WTC11 (cell line): ENCODE measurements at regions not wholly inside any gene's neighbourhood (a gene's known extent, or its start where the extent isn't known, plus 50 kb on each side); places are given as distances from the start of the nearest gene placed in this dataset.

Experiments
- ATAC-seq: fragments of 200-7000 bp; cut with Tn5 transposase; 2 replicates; pipeline ENCODE4 v1.10.0; 2021; ENCODE audit warnings: mild to moderate bottlenecking, moderate library complexity
- CTCF ChIA-PET: fragments of 300-600 bp; sonication (Branson Sonifier 250); formaldehyde crosslinking; loops from one replicate; lab custom pipeline; 2021; ENCODE audit warnings: antibody characterized with exemption; lab: Charles Lee
- POLR2A ChIA-PET: fragments of 350-600 bp; sonication (Branson Sonifier 250); formaldehyde crosslinking; loops from one replicate; lab custom pipeline; 2021; ENCODE audit warnings: antibody characterized with exemption; lab: Charles Lee
- DNase-seq: peaks from one replicate; pipeline ENCODE4 v3.0.0; 2021; ENCODE audit warnings: low spot score
- H3K27ac Mint-ChIP-seq: 2 replicates; pipeline ENCODE4 v1.8.0; 2021; ENCODE audit warnings: mixed read lengths
- H3K27me3 Mint-ChIP-seq: 2 replicates; pipeline ENCODE4 v1.8.0; 2021; ENCODE audit warnings: low read depth, mild to moderate bottlenecking, moderate library complexity, mixed read lengths
- H3K36me3 Mint-ChIP-seq: 2 replicates; pipeline ENCODE4 v1.8.0; 2021; ENCODE audit warnings: mixed read lengths
- H3K4me1 Mint-ChIP-seq: 2 replicates; pipeline ENCODE4 v1.8.0; 2022; ENCODE audit warnings: mixed read lengths
- H3K4me3 Mint-ChIP-seq: 2 replicates; pipeline ENCODE4 v1.8.0; 2021; ENCODE audit warnings: mild to moderate bottlenecking, moderate library complexity, mixed read lengths
- H3K9me3 Mint-ChIP-seq: 2 replicates; pipeline ENCODE4 v1.8.0; 2021; ENCODE audit warnings: mixed read lengths
- ATF1 ChIP-seq: sonication (generic); formaldehyde crosslinking; IDR thresholded peaks from 2 replicates; pipeline ENCODE4 v1.8.1; 2023; ENCODE audit warnings: mild to moderate bottlenecking, moderate library complexity, missing genetic modification reagents
- ATF6 ChIP-seq: sonication (generic); formaldehyde crosslinking; IDR thresholded peaks from 2 replicates; pipeline ENCODE4 v1.8.1; 2023; ENCODE audit warnings: mild to moderate bottlenecking, missing genetic modification reagents
- CTCF ChIP-seq: fragments of 200-600 bp; IDR thresholded peaks from 2 replicates; pipeline ENCODE4 v1.8.0; 2022; ENCODE audit warnings: antibody characterized with exemption
- E2F1 ChIP-seq: sonication (generic); formaldehyde crosslinking; IDR thresholded peaks from 2 replicates; pipeline ENCODE4 v1.8.0; 2022; ENCODE audit warnings: mild to moderate bottlenecking, missing genetic modification reagents
- GRHL2 ChIP-seq: fragments of 250-450 bp; sonication (Bioruptor Pico); IDR thresholded peaks from 2 replicates; pipeline ENCODE4 v1.8.0; 2022; ENCODE audit warnings: mild to moderate bottlenecking, moderate library complexity; ENCODE audit not compliant: insufficient replicate concordance, severe bottlenecking
- IRF1 ChIP-seq: sonication (generic); formaldehyde crosslinking; IDR thresholded peaks from 2 replicates; pipeline ENCODE4 v1.8.0; 2023; ENCODE audit warnings: missing genetic modification reagents
- KAT7 ChIP-seq: sonication (generic); formaldehyde crosslinking; IDR thresholded peaks from 2 replicates; pipeline ENCODE4 v1.8.1; 2023; ENCODE audit warnings: missing genetic modification reagents, mild to moderate bottlenecking, borderline replicate concordance
- NFYB ChIP-seq: sonication (generic); formaldehyde crosslinking; conservative IDR thresholded peaks from 2 replicates; pipeline ENCODE4 v1.8.0; 2022; ENCODE audit warnings: low read depth, missing genetic modification reagents
- NR3C1 ChIP-seq: sonication (generic); formaldehyde crosslinking; conservative IDR thresholded peaks from 2 replicates; pipeline ENCODE4 v1.8.1; 2023; ENCODE audit warnings: low read depth, mild to moderate bottlenecking, missing genetic modification reagents
- PRDM15 ChIP-seq: sonication (generic); formaldehyde crosslinking; IDR thresholded peaks from 2 replicates; pipeline ENCODE4 v1.8.0; 2022; ENCODE audit warnings: missing genetic modification reagents
- RELA ChIP-seq: sonication (generic); formaldehyde crosslinking; IDR thresholded peaks from 2 replicates; pipeline ENCODE4 v1.8.1; 2022; ENCODE audit warnings: missing genetic modification reagents, mild to moderate bottlenecking, borderline replicate concordance
- STAT6 ChIP-seq: sonication (generic); formaldehyde crosslinking; conservative IDR thresholded peaks from 2 replicates; pipeline ENCODE4 v1.8.1; 2023; ENCODE audit warnings: mild to moderate bottlenecking, low read depth, missing genetic modification reagents, moderate library complexity
- TP53 ChIP-seq: sonication (generic); formaldehyde crosslinking; IDR thresholded peaks from 2 replicates; pipeline ENCODE4 v1.8.1; 2023; ENCODE audit warnings: mild to moderate bottlenecking, missing genetic modification reagents
- ZNF219 ChIP-seq: sonication (generic); formaldehyde crosslinking; IDR thresholded peaks from 2 replicates; pipeline ENCODE4 v1.8.0; 2023; ENCODE audit warnings: missing genetic modification reagents, mild to moderate bottlenecking, borderline replicate concordance
- ZNF396 ChIP-seq: fragments of 250-450 bp; sonication (Bioruptor Pico); IDR thresholded peaks from 2 replicates; pipeline ENCODE4 v1.8.0; 2021; ENCODE audit warnings: mild to moderate bottlenecking, moderate library complexity, borderline replicate concordance
- ZNF416 ChIP-seq: fragments of 250-450 bp; sonication (Bioruptor Pico); IDR thresholded peaks from 2 replicates; pipeline ENCODE4 v1.9.0; 2021; ENCODE audit warnings: mild to moderate bottlenecking, inconsistent platforms
- ZNF423 ChIP-seq: fragments of 250-450 bp; sonication (Bioruptor Pico); IDR thresholded peaks from 2 replicates; pipeline ENCODE4 v2.1.2; 2022; ENCODE audit warnings: mild to moderate bottlenecking, moderate library complexity
- ZNF425 ChIP-seq: fragments of 250-450 bp; sonication (Bioruptor Pico); conservative IDR thresholded peaks from 2 replicates; pipeline ENCODE4 v1.9.0; 2021; ENCODE audit warnings: mild to moderate bottlenecking
- ZNF671 ChIP-seq: fragments of 250-450 bp; sonication (Bioruptor Pico); IDR thresholded peaks from 2 replicates; pipeline ENCODE4 v1.8.0; 2021; ENCODE audit warnings: mild to moderate bottlenecking

GRCh38 chr4:156636381-156636780 lies 335.2 kb downstream of the PDGFC start:
- Mint-ChIP-seq H3K4me3 (no peak overlapping the region), H3K9me3 (peaks cover 4% of the 10 kb centered on the region), H3K27ac (no peak overlapping the region), H3K27me3 (no peaks in the 10 kb centered on the region)
- DNase-seq (no peak), ATAC-seq (no peak)
- CTCF ChIA-PET, result no interaction called here
- no peak for TF ChIP-seq ZNF219
- no peak for TF ChIP-seq ZNF423 (CRISPR knock-in tag)
- TF ChIP-seq ZNF396 (CRISPR knock-in tag), result no peak
- no peak for TF ChIP-seq NFYB (CRISPR knock-in tag)
- TF ChIP-seq CTCF, result no peak
- no peak for TF ChIP-seq NR3C1
- no peak for TF ChIP-seq ATF6 (CRISPR knock-in tag)
- TF ChIP-seq RELA (CRISPR knock-in tag), result no peak
- no peak for TF ChIP-seq GRHL2 (CRISPR knock-in tag)
- TF ChIP-seq ATF1 (CRISPR knock-in tag), result no peak
- TF ChIP-seq IRF1 (CRISPR knock-in tag), result no peak
- no peak for TF ChIP-seq ZNF671 (CRISPR knock-in tag)
- TF ChIP-seq PRDM15 (CRISPR knock-in tag), result no peak
- no peak for TF ChIP-seq ZNF416 (CRISPR knock-in tag)
- TF ChIP-seq KAT7 (CRISPR knock-in tag), result no peak
- no peak for TF ChIP-seq STAT6 (CRISPR knock-in tag)
- TF ChIP-seq TP53 (CRISPR knock-in tag), result no peak
- no peak for TF ChIP-seq E2F1
- TF ChIP-seq ZNF425 (CRISPR knock-in tag), result no peak
- TF ChIP-seq, all 79 proteins: peak for 0
- H3K36me3 Mint-ChIP-seq, result no peaks in the 10 kb centered on the region
- peaks cover 25% of the 10 kb centered on the region for H3K4me1 Mint-ChIP-seq
- POLR2A ChIA-PET, result no interaction called here
